HEK293T (cell line): ENCODE measurements at regions not wholly inside any gene's neighbourhood (a gene's known extent, or its start where the extent isn't known, plus 50 kb on each side); places are given as distances from the start of the nearest gene placed in this dataset.

Experiments used
- CTCF ChIA-PET: fragments of 350-600 bp; formaldehyde crosslinking; extraction: SDS; loops from one replicate; lab custom pipeline; 2021; ENCODE audit warnings: antibody characterized with exemption, inconsistent platforms; lab: Yijun Ruan, JAX
- POLR2A ChIA-PET: fragments of 350-600 bp; formaldehyde crosslinking; extraction: SDS; loops from one replicate; lab custom pipeline; 2020; ENCODE audit warnings: antibody characterized with exemption, inconsistent platforms; lab: Yijun Ruan, JAX
- DNase-seq: peaks from one replicate; pipeline ENCODE4 v3.0.0; 2012; ENCODE audit warnings: mixed read lengths; ENCODE audit errors: extremely low spot score
- ARNT ChIP-seq: fragments of 450-650 bp; IDR thresholded peaks from 2 replicates; pipeline ENCODE4 v1.6.1; 2017; ENCODE audit warnings: mild to moderate bottlenecking
- BHLHE40 ChIP-seq: fragments of 450-650 bp; IDR thresholded peaks from 2 replicates; pipeline ENCODE4 v1.6.1; 2016; ENCODE audit warnings: mild to moderate bottlenecking, moderate library complexity, borderline replicate concordance
- CTBP1 ChIP-seq: fragments of 450-650 bp; IDR thresholded peaks from 2 replicates; pipeline ENCODE4 v1.6.1; 2016; ENCODE audit warnings: borderline replicate concordance
- ELF4 ChIP-seq: fragments of 450-650 bp; IDR thresholded peaks from 2 replicates; pipeline ENCODE4 v1.6.1; 2017; ENCODE audit warnings: antibody characterized with exemption
- FOXA1 ChIP-seq: fragments of 450-650 bp; IDR thresholded peaks from 2 replicates; pipeline ENCODE4 v1.6.1; 2016; ENCODE audit warnings: mild to moderate bottlenecking
- FOXK2 ChIP-seq: fragments of 450-650 bp; IDR thresholded peaks from 2 replicates; pipeline ENCODE4 v1.6.1; 2016; ENCODE audit warnings: mild to moderate bottlenecking
- FOXM1 ChIP-seq: fragments of 450-650 bp; IDR thresholded peaks from 2 replicates; pipeline ENCODE4 v1.6.1; 2017; ENCODE audit warnings: mild to moderate bottlenecking, borderline replicate concordance
- HDGF ChIP-seq: fragments of 450-650 bp; IDR thresholded peaks from 2 replicates; pipeline ENCODE4 v1.6.1; 2017; ENCODE audit warnings: antibody characterized with exemption, borderline replicate concordance
- L3MBTL2 ChIP-seq: fragments of 450-650 bp; conservative IDR thresholded peaks from 2 replicates; pipeline ENCODE4 v1.6.1; 2016; ENCODE audit warnings: mild to moderate bottlenecking
- LEF1 ChIP-seq: fragments of 450-650 bp; IDR thresholded peaks from 2 replicates; pipeline ENCODE4 v1.6.1; 2017; ENCODE audit warnings: mild to moderate bottlenecking, borderline replicate concordance
- NFRKB ChIP-seq: fragments of 450-650 bp; IDR thresholded peaks from 2 replicates; pipeline ENCODE4 v1.6.1; 2016; ENCODE audit warnings: mild to moderate bottlenecking, moderate library complexity
- SP1 ChIP-seq: fragments of 450-650 bp; IDR thresholded peaks from 2 replicates; pipeline ENCODE4 v1.6.1; 2017
- SUZ12 ChIP-seq: fragments of 450-650 bp; IDR thresholded peaks from 2 replicates; pipeline ENCODE4 v1.6.1; 2016; ENCODE audit warnings: mild to moderate bottlenecking
- TARDBP ChIP-seq: fragments of 450-650 bp; IDR thresholded peaks from 2 replicates; pipeline ENCODE4 v1.6.1; 2016
- ZNF384 ChIP-seq: fragments of 450-650 bp; IDR thresholded peaks from 2 replicates; pipeline ENCODE4 v1.6.1; 2016
- TF ChIP-seq, protein P1 (sequence below): fragments of 450-650 bp; IDR thresholded peaks from 2 replicates; pipeline ENCODE4 v1.6.1; 2016

DNA sequence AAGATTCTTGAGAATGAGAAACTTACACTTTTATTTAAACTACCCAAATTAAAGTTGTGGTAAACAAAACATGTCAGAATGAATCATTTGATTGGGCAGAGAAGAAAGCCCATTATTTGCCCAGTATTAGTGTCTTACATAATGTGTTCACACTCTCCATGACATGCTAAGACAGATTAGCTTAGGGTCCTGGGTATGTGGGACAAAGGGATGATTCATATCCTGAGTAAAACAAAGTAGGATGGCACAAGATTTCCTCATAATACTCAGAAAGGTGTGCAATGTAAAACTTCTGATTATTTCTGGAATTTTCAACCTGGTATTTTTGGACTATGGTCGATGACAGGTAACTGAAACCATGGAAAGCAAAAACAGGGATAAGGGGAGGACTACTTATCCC, 183.9 kb upstream of the POU5F2 start:
- CTCF ChIA-PET, result no interaction called here
- no peak for DNase-seq
- TF ChIP-seq HDGF (no peak), ELF4 (no peak), BHLHE40 (no peak), L3MBTL2 (no peak), SP1 (no peak), SUZ12 (no peak), TARDBP (no peak), CTBP1 (no peak), ZNF384 (no peak), LEF1 (no peak), ARNT (no peak), FOXA1 (no peak), FOXK2 (no peak), NFRKB (no peak), FOXM1 (no peak)
- TF ChIP-seq, protein P1, sequence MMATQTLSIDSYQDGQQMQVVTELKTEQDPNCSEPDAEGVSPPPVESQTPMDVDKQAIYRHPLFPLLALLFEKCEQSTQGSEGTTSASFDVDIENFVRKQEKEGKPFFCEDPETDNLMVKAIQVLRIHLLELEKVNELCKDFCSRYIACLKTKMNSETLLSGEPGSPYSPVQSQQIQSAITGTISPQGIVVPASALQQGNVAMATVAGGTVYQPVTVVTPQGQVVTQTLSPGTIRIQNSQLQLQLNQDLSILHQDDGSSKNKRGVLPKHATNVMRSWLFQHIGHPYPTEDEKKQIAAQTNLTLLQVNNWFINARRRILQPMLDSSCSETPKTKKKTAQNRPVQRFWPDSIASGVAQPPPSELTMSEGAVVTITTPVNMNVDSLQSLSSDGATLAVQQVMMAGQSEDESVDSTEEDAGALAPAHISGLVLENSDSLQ, result no peak
- POLR2A ChIA-PET, result no interaction called here

DNA sequence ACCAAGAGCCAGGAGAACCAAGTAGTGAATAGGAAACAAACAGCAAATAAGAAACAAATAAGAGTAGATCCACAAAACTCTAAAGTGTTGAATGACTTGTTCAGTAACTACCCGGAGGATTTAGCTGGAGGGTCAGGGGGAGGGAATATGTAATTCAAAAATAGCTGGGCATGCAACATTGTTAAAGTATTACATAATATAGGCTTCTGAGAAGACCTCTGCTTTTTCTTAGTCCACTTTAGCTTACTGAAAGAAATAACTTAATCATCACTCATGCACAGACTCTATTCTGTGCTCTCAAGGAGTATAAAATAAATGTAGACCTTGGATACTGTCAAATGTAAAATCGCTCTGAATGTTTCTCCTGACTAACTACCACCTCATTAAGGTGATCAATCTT, 183.2 kb upstream of the POU5F2 start:
- TF ChIP-seq ELF4 (no peak), BHLHE40 (no peak), SUZ12 (no peak), HDGF (no peak), LEF1 (no peak), CTBP1 (no peak), FOXK2 (no peak), FOXM1 (no peak), ARNT (no peak), ZNF384 (no peak), NFRKB (no peak), TARDBP (no peak), SP1 (no peak), FOXA1 (no peak), L3MBTL2 (no peak)
- TF ChIP-seq, protein P1, result no peak
- DNase-seq, result no peak
- POLR2A ChIA-PET, result no interaction called here
- CTCF ChIA-PET, result no interaction called here

DNA sequence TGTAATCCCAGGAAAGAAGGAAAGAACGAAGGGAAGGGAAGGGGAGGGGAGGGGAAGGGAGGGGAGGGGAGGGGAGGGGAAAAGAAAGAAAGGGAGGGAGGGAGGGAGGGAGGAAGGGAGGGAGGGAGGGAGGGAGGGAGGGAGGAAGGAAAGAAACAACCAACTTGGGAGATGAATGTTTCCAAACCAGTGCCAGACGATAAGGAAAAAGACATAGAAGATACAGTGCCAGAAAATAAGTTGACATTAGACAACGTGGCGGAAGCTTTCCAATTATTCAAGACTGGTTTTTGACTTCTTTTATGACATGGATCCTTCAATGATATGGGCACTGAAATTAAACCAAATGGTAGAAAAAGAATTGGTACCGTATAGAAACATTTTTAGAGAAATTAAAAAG, 181.2 kb upstream of the POU5F2 start:
- no peak for TF ChIP-seq FOXA1
- no peak for TF ChIP-seq BHLHE40
- TF ChIP-seq FOXK2, result no peak
- no peak for TF ChIP-seq HDGF
- no peak for TF ChIP-seq ZNF384
- no peak for TF ChIP-seq FOXM1
- TF ChIP-seq SP1, result no peak
- TF ChIP-seq NFRKB, result no peak
- no peak for TF ChIP-seq LEF1
- no peak for TF ChIP-seq TARDBP
- TF ChIP-seq L3MBTL2, result no peak
- no peak for TF ChIP-seq ELF4
- no peak for TF ChIP-seq SUZ12
- TF ChIP-seq, protein P1, result no peak
- no peak for TF ChIP-seq ARNT
- TF ChIP-seq CTBP1, result no peak
- no peak for DNase-seq
- ChIA-PET POLR2A (no interaction called here), CTCF (no interaction called here)

DNA sequence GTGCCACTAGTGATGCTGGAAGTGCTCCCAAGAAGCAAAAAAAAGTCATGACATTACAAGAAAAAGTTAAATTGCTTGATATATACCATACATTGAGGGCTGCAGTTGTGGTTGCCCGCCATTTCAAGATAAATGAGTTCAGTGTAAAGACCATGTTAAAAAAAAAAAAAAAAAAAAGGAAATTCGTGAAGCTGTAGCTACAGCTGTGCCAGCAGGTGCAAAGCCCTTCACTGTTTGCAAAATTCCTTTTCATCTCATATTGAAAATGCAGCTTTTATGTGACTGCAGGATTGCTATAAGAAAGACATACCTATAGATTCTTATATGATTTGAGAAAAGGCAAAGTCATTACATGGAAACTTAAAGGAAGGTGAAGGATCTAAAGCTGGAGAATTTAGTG, 179.6 kb upstream of the POU5F2 start:
- POLR2A ChIA-PET, result no interaction called here
- no peak for DNase-seq
- CTCF ChIA-PET, result no interaction called here
- no peak for TF ChIP-seq BHLHE40
- no peak for TF ChIP-seq ZNF384
- TF ChIP-seq FOXA1, result no peak
- TF ChIP-seq FOXK2, result no peak
- no peak for TF ChIP-seq LEF1
- TF ChIP-seq TARDBP, result no peak
- TF ChIP-seq ELF4, result no peak
- TF ChIP-seq, protein P1, result no peak
- TF ChIP-seq NFRKB, result no peak
- no peak for TF ChIP-seq L3MBTL2
- no peak for TF ChIP-seq HDGF
- TF ChIP-seq SUZ12, result no peak
- TF ChIP-seq SP1, result no peak
- TF ChIP-seq FOXM1, result no peak
- TF ChIP-seq ARNT, result no peak
- TF ChIP-seq CTBP1, result no peak

DNA sequence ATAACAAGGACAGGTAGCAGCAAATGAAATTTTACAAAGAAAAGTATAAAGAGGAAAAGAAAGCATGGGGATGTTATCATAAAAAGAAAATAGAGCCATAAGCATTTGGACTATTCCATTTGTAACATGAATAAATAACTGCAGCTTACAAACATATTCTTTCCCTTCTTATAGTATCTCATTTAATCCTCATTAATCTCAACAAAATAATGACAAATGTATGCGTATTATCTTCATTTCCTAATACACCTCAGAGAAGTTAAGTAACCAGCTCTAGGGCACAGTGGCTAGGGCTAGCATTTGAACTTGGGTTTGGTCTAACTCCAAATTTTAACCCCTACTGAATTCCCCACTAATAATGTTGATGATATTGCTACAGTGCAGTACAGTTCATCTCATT, 175.5 kb upstream of the POU5F2 start:
- ChIA-PET CTCF (interaction anchor here (0.6 kb wide), 1 partner anchor 125 kb away, joined by 5 read pairs; no protein-coding TSS in a partner anchor), POLR2A (interaction anchor here (0.9 kb wide), 1 partner anchor 322 kb away, joined by 3 read pairs; no protein-coding TSS in a partner anchor)
- no peak for TF ChIP-seq SP1
- TF ChIP-seq TARDBP, result no peak
- no peak for TF ChIP-seq FOXA1
- TF ChIP-seq FOXK2, result no peak
- TF ChIP-seq L3MBTL2, result no peak
- TF ChIP-seq ZNF384, result no peak
- TF ChIP-seq LEF1, result no peak
- TF ChIP-seq, protein P1, result no peak
- no peak for TF ChIP-seq ARNT
- no peak for TF ChIP-seq CTBP1
- no peak for TF ChIP-seq HDGF
- no peak for TF ChIP-seq FOXM1
- DNase-seq, result no peak
